ENCODE measurements at regions not wholly inside any gene's neighbourhood (a gene's known extent, or its start where the extent isn't known, plus 50 kb on each side); places are given as distances from the start of the nearest gene placed in this dataset.
A peak's percentile ranks its signal among the peaks of the same experiment; 100 is the strongest.

- Histone ChIP-seq H3K36me3 (no peaks in the 10 kb centered on the region), H3K27ac (no peak overlapping the region), H3K4me1 (no peaks in the 10 kb centered on the region), H3K4me3 (replicated peaks in 1 of 3) (no peak overlapping the region), H3K9me3 (no peaks in the 10 kb centered on the region), H3K27me3 (no peaks in the 10 kb centered on the region)
- intact Hi-C loops (cut with DNase I) = no loop called here
- TF ChIP-seq POLR2A (IDR thresholded peaks at IDR 0.05) = no peak
- no peak for TF ChIP-seq CTCF (IDR thresholded peaks at IDR 0.05)
- no peak for DNase-seq
Measured at GRCh38 chr7:153642989-153643388, 409.2 kb upstream of the DPP6 start.

- TF ChIP-seq CTCF (IDR thresholded peaks at IDR 0.05) = no peak
- no peak for TF ChIP-seq POLR2A (IDR thresholded peaks at IDR 0.05)
- no peaks in the 10 kb centered on the region for H3K36me3 ChIP-seq
- no peak overlapping the region for H3K27ac ChIP-seq
- no peaks in the 10 kb centered on the region for H3K27me3 ChIP-seq
- no peak overlapping the region for H3K4me3 ChIP-seq (replicated peaks in 1 of 3)
- DNase-seq = peak; percentile 80 to 87
- 46 to 52% methylated on average over 7 of the region's 7 CpGs for WGBS, 2 donors
- no peaks in the 10 kb centered on the region for H3K9me3 ChIP-seq
- intact Hi-C loops (cut with DNase I) = no loop called here
- H3K4me1 ChIP-seq = peaks cover 0 to 12% of the 10 kb centered on the region in 2 donors
Measured at GRCh38 chr7:153657182-153657800, 394.9 kb upstream of the DPP6 start.

- no peak for DNase-seq
- WGBS, 2 donors = 67 to 77% methylated on average over 3 of the region's 3 CpGs
- TF ChIP-seq POLR2A (IDR thresholded peaks at IDR 0.05) (no peak), CTCF (IDR thresholded peaks at IDR 0.05) (no peak)
- H3K9me3 ChIP-seq = no peaks in the 10 kb centered on the region
- no peaks in the 10 kb centered on the region for H3K27me3 ChIP-seq
- no peaks in the 10 kb centered on the region for H3K36me3 ChIP-seq
- H3K4me1 ChIP-seq = no peaks in the 10 kb centered on the region
- intact Hi-C loops (cut with DNase I) = no loop called here
- H3K4me3 ChIP-seq (replicated peaks in 1 of 3) = no peak overlapping the region
- H3K27ac ChIP-seq = no peak overlapping the region
Measured at GRCh38 chr7:153675131-153675530, 377.1 kb upstream of the DPP6 start.

- WGBS, 2 donors = 79 to 90% methylated on average over 3 of the region's 3 CpGs
- intact Hi-C loops (cut with DNase I) = no loop called here
- peak in 1 of 2 donors; percentile 2 for DNase-seq
Measured at GRCh38 chr7:153682628-153683027, 369.6 kb upstream of the DPP6 start.

GRCh38 chr7:153696242-153696641 is 356.0 kb upstream of the DPP6 start:
- intact Hi-C loops (cut with DNase I) = no loop called here
- DNase-seq = no peak
- H3K27ac ChIP-seq = no peak overlapping the region
- 91 to 92% methylated on average over 12 of the region's 12 CpGs for WGBS, 2 donors
- TF ChIP-seq POLR2A (IDR thresholded peaks at IDR 0.05) = no peak
- no peak for TF ChIP-seq CTCF (IDR thresholded peaks at IDR 0.05)
- no peaks in the 10 kb centered on the region for H3K36me3 ChIP-seq
- no peaks in the 10 kb centered on the region for H3K9me3 ChIP-seq
- H3K27me3 ChIP-seq = no peaks in the 10 kb centered on the region
- no peak overlapping the region for H3K4me3 ChIP-seq (replicated peaks in 1 of 3)
- no peaks in the 10 kb centered on the region for H3K4me1 ChIP-seq

More at GRCh38 chr7:153682628-153683027, 369.6 kb upstream of the DPP6 start:
- Histone ChIP-seq H3K4me3 (replicated peaks in 1 of 3) (no peak overlapping the region), H3K36me3 (no peaks in the 10 kb centered on the region), H3K27ac (no peak overlapping the region), H3K9me3 (no peaks in the 10 kb centered on the region), H3K4me1 (no peaks in the 10 kb centered on the region), H3K27me3 (no peaks in the 10 kb centered on the region)
- TF ChIP-seq POLR2A (IDR thresholded peaks at IDR 0.05) (no peak), CTCF (IDR thresholded peaks at IDR 0.05) (no peak)

All from thyroid gland (tissue), 4 donors.